ENCODE measurements at regions not wholly inside any gene's neighbourhood (a gene's known extent, or its start where the extent isn't known, plus 50 kb on each side); places are given as distances from the start of the nearest gene placed in this dataset.

GRCh38 chr1:187763976-187764375, 935.2 kb downstream of the PLA2G4A start:
- TF ChIP-seq CTCF (IDR thresholded peaks at IDR 0.05; ENCODE audit: poor library complexity, severe bottlenecking) (no peak), EP300 (conservative IDR thresholded peaks at IDR 0.05; ENCODE audit: poor library complexity, severe bottlenecking) (no peak), POLR2AphosphoS5 (IDR thresholded peaks at IDR 0.05) (no peak), RAD21 (conservative IDR thresholded peaks at IDR 0.05) (no peak), REST (IDR thresholded peaks at IDR 0.05; ENCODE audit: borderline replicate concordance) (no peak)
